ENCODE measurements at regions not wholly inside any gene's neighbourhood (a gene's known extent, or its start where the extent isn't known, plus 50 kb on each side); places are given as distances from the start of the nearest gene placed in this dataset.

- TF ChIP-seq, protein P1, sequence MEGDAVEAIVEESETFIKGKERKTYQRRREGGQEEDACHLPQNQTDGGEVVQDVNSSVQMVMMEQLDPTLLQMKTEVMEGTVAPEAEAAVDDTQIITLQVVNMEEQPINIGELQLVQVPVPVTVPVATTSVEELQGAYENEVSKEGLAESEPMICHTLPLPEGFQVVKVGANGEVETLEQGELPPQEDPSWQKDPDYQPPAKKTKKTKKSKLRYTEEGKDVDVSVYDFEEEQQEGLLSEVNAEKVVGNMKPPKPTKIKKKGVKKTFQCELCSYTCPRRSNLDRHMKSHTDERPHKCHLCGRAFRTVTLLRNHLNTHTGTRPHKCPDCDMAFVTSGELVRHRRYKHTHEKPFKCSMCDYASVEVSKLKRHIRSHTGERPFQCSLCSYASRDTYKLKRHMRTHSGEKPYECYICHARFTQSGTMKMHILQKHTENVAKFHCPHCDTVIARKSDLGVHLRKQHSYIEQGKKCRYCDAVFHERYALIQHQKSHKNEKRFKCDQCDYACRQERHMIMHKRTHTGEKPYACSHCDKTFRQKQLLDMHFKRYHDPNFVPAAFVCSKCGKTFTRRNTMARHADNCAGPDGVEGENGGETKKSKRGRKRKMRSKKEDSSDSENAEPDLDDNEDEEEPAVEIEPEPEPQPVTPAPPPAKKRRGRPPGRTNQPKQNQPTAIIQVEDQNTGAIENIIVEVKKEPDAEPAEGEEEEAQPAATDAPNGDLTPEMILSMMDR (conservative IDR thresholded peaks at IDR 0.05; ENCODE audit: low read length) = peak; percentile 76
- no peak for TF ChIP-seq EZH2phosphoT487 (IDR thresholded peaks at IDR 0.05; ENCODE audit: borderline replicate concordance, low read depth, low read length)
Measured at GRCh38 chr5:102583276-102584124, 84.7 kb upstream of the SLCO6A1 start.

Measured in OCI-LY7 (cell line).